AG09319 (cell line): ENCODE measurements at regions not wholly inside any gene's neighbourhood (a gene's known extent, or its start where the extent isn't known, plus 50 kb on each side); places are given as distances from the start of the nearest gene placed in this dataset.

ENCODE experiments used
- DNase-seq: peaks from one replicate; pipeline ENCODE4 v3.0.0-alpha.2; 2010; ENCODE audit warnings: low read depth; ENCODE audit errors: extremely low read depth
- CTCF ChIP-seq: IDR thresholded peaks from 2 replicates; pipeline ENCODE4 v1.5.1; 2011; ENCODE audit warnings: low read depth, mild to moderate bottlenecking, inconsistent platforms, low read length, moderate library complexity

GRCh38 chr4:54359919-54360650 lies 131.0 kb downstream of the PDGFRA start:
- DNase-seq, result no peak
- TF ChIP-seq CTCF, result no peak

DNA sequence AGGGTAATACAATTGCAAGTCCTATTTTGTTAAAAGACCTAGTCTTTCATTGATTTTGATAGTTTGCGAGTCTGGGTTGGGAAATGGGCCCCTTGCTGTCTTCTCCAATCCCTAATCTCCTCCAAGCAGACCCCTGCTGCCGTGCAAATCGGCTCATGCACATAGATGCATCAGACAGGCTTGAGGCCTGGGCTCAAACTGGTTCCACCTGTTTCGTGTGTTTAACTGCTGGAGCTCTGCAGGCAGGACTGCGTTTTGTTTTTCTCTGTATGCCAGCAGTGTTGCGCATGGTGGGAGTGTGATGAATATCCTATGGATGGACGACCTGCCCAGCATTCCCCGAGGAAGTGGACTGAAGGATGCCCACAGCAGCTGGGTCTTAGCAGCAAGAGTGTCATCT lies 133.9 kb downstream of the PDGFRA start:
- TF ChIP-seq CTCF, result no peak
- DNase-seq, result no peak

- no peak for TF ChIP-seq CTCF
Observed at GRCh38 chr4:54365691-54366090, 136.6 kb downstream of the PDGFRA start.

DNA sequence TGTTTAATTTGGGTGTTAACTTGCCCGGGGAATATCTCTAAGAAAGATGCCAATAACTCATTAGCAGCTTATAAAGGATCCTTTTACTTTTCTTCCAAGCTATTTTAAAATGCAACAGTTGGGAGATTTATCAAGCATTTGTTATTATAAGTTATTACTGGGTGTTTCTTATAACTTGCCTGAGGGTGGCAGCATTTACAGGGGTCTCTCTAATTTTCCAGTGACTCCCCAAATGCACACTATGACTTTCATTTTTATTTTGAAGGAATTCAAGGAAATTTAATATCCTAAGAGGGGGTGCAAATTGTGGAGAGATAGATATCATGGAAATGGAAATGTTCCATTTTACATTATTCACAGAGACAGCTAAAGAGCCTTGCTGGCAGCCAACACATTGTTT lies 138.0 kb downstream of the PDGFRA start:
- no peak for DNase-seq
- TF ChIP-seq CTCF, result no peak

More at GRCh38 chr4:54365691-54366090, 136.6 kb downstream of the PDGFRA start:
- DNase-seq, result no peak

DNA sequence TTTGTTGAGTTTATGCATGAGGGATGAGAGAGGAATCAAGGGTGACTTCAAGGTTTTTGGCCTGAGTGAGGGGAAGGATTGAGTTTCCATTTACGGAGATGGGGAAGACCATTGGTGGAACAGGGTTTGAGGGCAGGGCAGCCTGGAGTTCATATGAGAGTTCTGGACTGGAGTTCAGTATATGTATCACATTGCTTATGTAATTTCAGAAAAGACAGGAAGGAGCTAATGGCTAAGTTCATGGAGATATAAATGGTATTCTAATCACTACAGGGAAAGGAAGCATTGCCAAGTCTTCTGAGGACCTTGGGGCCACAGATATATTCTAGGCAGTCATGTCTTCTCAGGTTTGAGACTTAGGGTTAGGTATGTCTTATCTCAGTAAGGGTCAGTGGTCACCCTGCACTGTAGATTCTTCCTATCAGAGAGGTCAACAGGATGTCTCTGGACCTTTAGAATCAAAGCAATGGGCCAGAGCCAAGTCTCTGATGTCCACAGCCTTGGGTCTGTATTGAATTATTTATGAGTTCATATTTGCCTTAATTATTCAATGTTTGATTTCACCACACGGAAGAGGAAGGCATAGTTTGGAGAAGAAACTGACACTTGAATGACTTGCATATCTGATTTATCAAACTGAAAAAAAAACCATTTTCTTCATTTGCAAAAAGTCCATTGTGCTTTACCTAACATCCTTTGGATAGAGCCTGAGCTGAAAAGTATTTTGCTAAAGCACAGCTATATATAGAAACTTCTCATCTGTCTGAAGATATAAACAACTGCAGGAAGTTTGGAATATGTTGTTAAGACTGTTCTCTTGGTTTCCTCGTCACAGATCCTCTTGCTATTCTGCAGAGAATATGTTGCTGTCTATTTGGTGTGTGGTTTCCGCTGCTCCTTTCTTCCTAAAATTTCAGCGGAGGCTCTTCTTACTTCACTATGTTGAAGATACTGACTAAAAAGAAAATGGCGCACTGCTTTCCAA lies 139.5 kb downstream of the PDGFRA start:
- TF ChIP-seq CTCF, result no peak

GRCh38 chr4:54371173-54371572 lies 142.1 kb downstream of the PDGFRA start:
- no peak for DNase-seq
- no peak for TF ChIP-seq CTCF

More for the DNA sequence above, 139.5 kb downstream of the PDGFRA start:
- DNase-seq, result no peak

GRCh38 chr4:54372951-54373350 lies 143.9 kb downstream of the PDGFRA start:
- TF ChIP-seq CTCF, result no peak
- no peak for DNase-seq
